ENCODE measurements at regions not wholly inside any gene's neighbourhood (a gene's known extent, or its start where the extent isn't known, plus 50 kb on each side); places are given as distances from the start of the nearest gene placed in this dataset.

DNA sequence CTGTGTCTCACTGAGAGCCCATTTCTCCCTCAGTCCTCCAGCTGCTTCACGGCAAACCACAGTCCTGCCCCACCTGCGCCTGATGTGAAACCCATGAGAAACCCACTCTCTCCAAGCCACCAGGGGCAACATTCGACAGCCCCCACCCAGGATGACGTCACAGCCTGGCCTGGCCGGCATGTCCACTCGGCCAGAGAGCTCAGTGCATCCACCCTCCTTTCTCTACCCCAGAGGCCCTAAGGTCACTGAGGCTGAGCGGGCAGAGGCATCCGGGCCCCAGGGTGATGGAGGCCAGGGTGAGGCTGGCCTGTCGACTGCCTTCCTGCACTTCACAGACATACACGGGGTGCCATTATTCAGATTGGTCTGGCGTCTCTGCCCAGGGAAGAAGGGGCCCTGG, 402.7 kb upstream of the MYT1L start:
- TF ChIP-seq, protein P1, sequence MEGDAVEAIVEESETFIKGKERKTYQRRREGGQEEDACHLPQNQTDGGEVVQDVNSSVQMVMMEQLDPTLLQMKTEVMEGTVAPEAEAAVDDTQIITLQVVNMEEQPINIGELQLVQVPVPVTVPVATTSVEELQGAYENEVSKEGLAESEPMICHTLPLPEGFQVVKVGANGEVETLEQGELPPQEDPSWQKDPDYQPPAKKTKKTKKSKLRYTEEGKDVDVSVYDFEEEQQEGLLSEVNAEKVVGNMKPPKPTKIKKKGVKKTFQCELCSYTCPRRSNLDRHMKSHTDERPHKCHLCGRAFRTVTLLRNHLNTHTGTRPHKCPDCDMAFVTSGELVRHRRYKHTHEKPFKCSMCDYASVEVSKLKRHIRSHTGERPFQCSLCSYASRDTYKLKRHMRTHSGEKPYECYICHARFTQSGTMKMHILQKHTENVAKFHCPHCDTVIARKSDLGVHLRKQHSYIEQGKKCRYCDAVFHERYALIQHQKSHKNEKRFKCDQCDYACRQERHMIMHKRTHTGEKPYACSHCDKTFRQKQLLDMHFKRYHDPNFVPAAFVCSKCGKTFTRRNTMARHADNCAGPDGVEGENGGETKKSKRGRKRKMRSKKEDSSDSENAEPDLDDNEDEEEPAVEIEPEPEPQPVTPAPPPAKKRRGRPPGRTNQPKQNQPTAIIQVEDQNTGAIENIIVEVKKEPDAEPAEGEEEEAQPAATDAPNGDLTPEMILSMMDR (IDR thresholded peaks at IDR 0.05), result no peak
- TF ChIP-seq POLR2A (IDR thresholded peaks at IDR 0.05), result no peak
- intact Hi-C loops (cut with DNase I), result no loop called here
- Histone ChIP-seq H3K27ac (no peak overlapping the region), H3K36me3 (replicated peaks in 1 of 2; ENCODE audit: insufficient read depth in 1 of 2, low read depth in 2 of 2) (no peaks in the 10 kb centered on the region), H3K27me3 (no peaks in the 10 kb centered on the region), H3K9me3 (no peaks in the 10 kb centered on the region), H3K4me3 (no peak overlapping the region), H3K4me1 (no peaks in the 10 kb centered on the region)
- DNase-seq (no peak), ATAC-seq (no peak)
- WGBS, 2 donors, result 61 to 73% methylated on average over 7 to 11 of the region's 11 CpGs

DNA sequence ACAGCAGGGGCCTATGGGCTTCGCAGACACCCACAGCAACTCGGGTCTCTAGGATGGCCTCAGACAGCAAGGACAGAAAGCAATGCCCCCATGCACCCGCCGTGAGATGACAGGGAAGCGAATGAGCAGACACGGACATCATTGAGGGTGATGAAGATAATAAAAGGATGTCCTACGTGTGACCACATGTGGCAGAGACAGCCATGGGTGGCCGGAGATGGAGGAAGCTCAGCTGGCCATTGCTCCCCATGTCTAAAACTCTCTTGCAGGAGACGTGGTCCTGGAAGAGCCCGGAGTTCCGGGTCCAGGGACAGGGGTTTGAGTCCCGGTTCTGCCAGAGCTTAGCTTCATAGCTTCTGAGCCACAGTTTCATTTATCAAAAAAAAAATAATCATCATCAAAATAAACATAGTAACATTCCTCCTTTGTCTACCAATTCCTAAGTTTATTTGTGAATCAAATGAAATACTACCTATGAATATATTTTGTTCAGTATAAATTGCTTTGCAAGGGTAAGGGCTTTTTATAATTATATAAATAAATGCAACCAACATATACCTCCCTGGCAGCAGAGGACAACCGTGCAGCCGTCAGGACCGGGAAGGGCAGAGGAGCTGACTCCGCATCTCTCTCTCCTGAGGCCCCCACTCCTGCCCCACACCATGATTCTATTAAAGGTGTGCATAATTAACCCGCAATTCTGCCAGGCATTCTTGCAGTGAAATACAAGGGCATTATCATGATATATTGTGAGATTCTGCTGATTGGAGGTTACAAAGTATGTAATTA, 401.4 kb upstream of the MYT1L start:
- intact Hi-C loops (cut with DNase I), result no loop called here
- ATAC-seq (no peak), DNase-seq (no peak)
- no peaks in the 10 kb centered on the region for H3K27me3 ChIP-seq
- no peak overlapping the region for H3K27ac ChIP-seq
- WGBS, 2 donors, result 59 to 65% methylated on average over 17 of the region's 17 CpGs
- no peaks in the 10 kb centered on the region for H3K36me3 ChIP-seq (replicated peaks in 1 of 2; ENCODE audit: insufficient read depth in 1 of 2, low read depth in 2 of 2)
- H3K4me1 ChIP-seq, result no peaks in the 10 kb centered on the region
- no peak overlapping the region for H3K4me3 ChIP-seq
- H3K9me3 ChIP-seq, result no peaks in the 10 kb centered on the region
- TF ChIP-seq POLR2A (IDR thresholded peaks at IDR 0.05), result no peak
- TF ChIP-seq, protein P1 (IDR thresholded peaks at IDR 0.05), result no peak

DNA sequence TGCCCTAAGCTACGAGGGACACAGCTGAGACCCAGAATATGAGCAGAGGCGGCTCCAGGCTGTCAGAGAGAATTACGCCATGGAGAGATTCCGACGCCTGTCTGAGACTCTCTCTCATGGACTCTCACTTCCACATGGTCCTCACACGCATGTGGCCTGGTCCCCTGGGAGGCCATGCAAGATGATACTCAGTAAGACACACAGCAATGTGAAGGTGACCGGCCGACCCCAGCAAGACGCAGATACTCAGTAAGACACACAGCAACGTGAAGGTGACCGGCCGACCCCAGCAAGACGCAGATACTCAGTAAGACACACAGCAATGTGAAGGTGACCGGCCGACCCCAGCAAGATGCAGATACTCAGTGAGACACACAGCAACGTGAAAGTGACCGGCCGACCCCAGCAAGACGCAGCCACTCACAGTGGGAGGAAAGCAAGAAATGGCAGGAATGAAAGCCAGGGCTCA, 400.8 kb upstream of the MYT1L start:
- no peak for ATAC-seq

DNA sequence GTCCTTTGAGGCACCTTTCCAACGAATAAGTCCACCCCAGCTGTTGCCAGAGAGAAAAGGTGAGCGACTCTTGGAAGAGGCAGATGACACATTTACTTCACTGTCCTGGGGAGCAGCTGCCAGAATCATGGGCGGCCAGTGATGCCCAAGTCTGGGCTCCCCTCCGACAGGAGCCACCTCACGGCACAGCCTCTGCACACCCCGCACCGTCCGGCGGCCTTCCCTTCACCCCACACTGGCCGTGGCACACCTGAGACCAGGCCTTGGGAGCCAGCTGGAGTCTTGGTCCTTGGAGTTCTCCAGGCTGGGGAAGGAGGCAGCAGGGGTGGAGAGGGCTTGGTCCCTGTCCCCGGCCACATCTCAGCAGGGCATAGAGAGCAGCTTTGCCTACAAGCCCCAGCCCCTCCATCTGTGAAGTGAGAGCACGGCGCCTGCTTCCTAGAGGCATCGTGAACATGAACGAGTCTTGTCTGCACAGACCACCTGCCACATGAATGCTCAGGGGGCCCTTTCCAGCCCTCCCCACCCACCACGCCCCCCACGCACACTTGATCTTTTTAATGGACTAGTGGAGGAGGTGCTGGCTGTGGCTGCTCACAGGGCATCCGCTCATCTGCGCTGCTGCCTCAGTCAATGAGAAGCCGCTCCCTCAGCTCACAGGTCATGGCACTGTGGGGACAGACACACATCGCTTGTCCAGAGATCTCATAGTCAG, 400.2 kb upstream of the MYT1L start:
- no peak overlapping the region for H3K27ac ChIP-seq
- H3K36me3 ChIP-seq (replicated peaks in 1 of 2; ENCODE audit: insufficient read depth in 1 of 2, low read depth in 2 of 2), result no peaks in the 10 kb centered on the region
- intact Hi-C loops (cut with DNase I), result no loop called here
- WGBS, 2 donors, result 81% methylated on average over 5 to 21 of the region's 21 CpGs
- ATAC-seq, result no peak
- H3K4me1 ChIP-seq, result no peaks in the 10 kb centered on the region
- no peak overlapping the region for H3K4me3 ChIP-seq
- H3K9me3 ChIP-seq, result no peaks in the 10 kb centered on the region
- no peaks in the 10 kb centered on the region for H3K27me3 ChIP-seq
- DNase-seq, result no peak
- TF ChIP-seq POLR2A (IDR thresholded peaks at IDR 0.05), result no peak
- TF ChIP-seq, protein P1 (IDR thresholded peaks at IDR 0.05), result no peak

More for the DNA sequence above, 400.8 kb upstream of the MYT1L start:
- Histone ChIP-seq H3K27me3 (no peaks in the 10 kb centered on the region), H3K9me3 (no peaks in the 10 kb centered on the region), H3K36me3 (replicated peaks in 1 of 2; ENCODE audit: insufficient read depth in 1 of 2, low read depth in 2 of 2) (no peaks in the 10 kb centered on the region), H3K4me1 (no peaks in the 10 kb centered on the region), H3K27ac (no peak overlapping the region), H3K4me3 (no peak overlapping the region)
- TF ChIP-seq, protein P1 (IDR thresholded peaks at IDR 0.05), result no peak
- TF ChIP-seq POLR2A (IDR thresholded peaks at IDR 0.05), result no peak
- no peak for DNase-seq
- 78 to 83% methylated on average over 18 of the region's 19 CpGs for WGBS, 2 donors
- intact Hi-C loops (cut with DNase I), result no loop called here

Data from body of pancreas (tissue), 4 donors.